H1 (cell line): ENCODE measurements at regions not wholly inside any gene's neighbourhood (a gene's known extent, or its start where the extent isn't known, plus 50 kb on each side); places are given as distances from the start of the nearest gene placed in this dataset.

Source experiments
- POLR2AphosphoS5 ChIP-seq: IDR thresholded peaks from 2 replicates; pipeline ENCODE4 v1.6.1; 2011; ENCODE audit warnings: low read depth, low read length
- RBBP5 ChIP-seq: IDR thresholded peaks from 2 replicates; pipeline ENCODE4 v1.7.1; 2012; ENCODE audit warnings: low read depth, mild to moderate bottlenecking, inconsistent platforms, low read length, moderate library complexity, borderline replicate concordance
- SIN3A ChIP-seq, 2 experiments: IDR thresholded peaks in 1 of 2; conservative IDR thresholded peaks in 1 of 2; 2 replicates each; pipeline ENCODE4 v1.6.1; 2011 to 2012; ENCODE audit warnings: low read length in 2 of 2, improper control_type of control experiment in 1 of 2, low read depth in 1 of 2, mild to moderate bottlenecking in 1 of 2
- TF ChIP-seq, protein P1 (sequence below), 3 experiments: IDR thresholded peaks; 1 replicate in 2 of 3; 2 replicates in 1 of 3; pipeline versions ENCODE4 v1.5.1 to v1.6.1; 2011; ENCODE audit warnings: low read length in 3 of 3, mild to moderate bottlenecking in 3 of 3, inconsistent platforms in 2 of 3, low read depth in 1 of 3, moderate library complexity in 1 of 3; ENCODE audit not compliant: insufficient read depth in 1 of 3; ENCODE audit errors: control extremely low read depth in 1 of 3

DNA sequence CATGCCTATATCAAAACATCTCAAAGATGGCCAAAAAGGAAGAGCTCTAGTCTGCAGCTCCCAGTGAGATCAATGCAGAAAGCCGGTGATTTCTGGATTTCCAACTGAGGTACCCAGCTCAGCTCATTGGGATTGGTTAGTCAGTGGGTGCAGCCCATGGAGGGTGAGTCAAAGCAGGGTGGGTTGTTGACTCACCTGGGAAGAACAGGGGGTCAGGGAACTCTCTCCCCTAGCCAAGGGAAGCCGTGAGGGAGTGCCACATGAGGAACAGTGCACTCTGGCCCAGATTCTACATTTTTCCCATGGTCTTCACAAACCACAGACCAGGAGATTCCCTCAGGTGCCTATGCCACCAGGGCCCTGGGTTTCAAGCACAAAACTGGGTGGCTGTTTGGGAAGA, 57.3 kb upstream of the FGF16 start:
- TF ChIP-seq SIN3A (conservative IDR thresholded peaks at IDR 0.05 in 1 of 2, IDR thresholded peaks at IDR 0.05 in 1 of 2; ENCODE audit: low read depth in 1 of 2, low read length in 2 of 2) (no peak), RBBP5 (no peak), POLR2AphosphoS5 (no peak)
- TF ChIP-seq, protein P1, sequence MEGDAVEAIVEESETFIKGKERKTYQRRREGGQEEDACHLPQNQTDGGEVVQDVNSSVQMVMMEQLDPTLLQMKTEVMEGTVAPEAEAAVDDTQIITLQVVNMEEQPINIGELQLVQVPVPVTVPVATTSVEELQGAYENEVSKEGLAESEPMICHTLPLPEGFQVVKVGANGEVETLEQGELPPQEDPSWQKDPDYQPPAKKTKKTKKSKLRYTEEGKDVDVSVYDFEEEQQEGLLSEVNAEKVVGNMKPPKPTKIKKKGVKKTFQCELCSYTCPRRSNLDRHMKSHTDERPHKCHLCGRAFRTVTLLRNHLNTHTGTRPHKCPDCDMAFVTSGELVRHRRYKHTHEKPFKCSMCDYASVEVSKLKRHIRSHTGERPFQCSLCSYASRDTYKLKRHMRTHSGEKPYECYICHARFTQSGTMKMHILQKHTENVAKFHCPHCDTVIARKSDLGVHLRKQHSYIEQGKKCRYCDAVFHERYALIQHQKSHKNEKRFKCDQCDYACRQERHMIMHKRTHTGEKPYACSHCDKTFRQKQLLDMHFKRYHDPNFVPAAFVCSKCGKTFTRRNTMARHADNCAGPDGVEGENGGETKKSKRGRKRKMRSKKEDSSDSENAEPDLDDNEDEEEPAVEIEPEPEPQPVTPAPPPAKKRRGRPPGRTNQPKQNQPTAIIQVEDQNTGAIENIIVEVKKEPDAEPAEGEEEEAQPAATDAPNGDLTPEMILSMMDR (IDR thresholded peaks at IDR 0.05; ENCODE audit: control extremely low read depth in 1 of 3, insufficient read depth in 1 of 3, low read depth in 1 of 3, low read length in 3 of 3): no peak
